ENCODE measurements at regions not wholly inside any gene's neighbourhood (a gene's known extent, or its start where the extent isn't known, plus 50 kb on each side); places are given as distances from the start of the nearest gene placed in this dataset.
A peak's percentile ranks its signal among the peaks of the same experiment; 100 is the strongest.
"Not testable (repeated sequence)": the region's sequence is repeated elsewhere in the genome, so short reads cannot be mapped to it uniquely, and the experiment has no call there.

DNA sequence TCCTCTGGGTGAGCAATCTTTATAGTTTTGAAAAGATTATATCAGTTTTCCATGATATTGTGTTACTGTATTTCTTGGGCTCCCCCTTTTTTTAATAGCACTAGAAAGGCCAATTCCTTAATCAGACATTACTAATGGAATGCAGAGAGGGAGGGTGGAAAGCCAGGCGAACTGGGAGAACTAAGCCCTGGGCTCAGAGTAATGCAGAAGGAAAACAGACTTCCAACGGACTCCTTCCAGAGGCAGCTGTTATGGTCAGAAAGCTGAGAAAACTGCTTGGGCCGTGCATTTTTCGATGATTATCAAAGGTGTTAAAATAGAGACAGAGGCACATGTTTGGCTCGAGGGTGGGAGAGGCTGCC, 206.3 kb downstream of the FOXD2 start:
- no peak for DNase-seq (ENCODE audit: extremely low read depth in 1 of 11, low read depth in 9 of 11, low spot score in 4 of 11)

DNA sequence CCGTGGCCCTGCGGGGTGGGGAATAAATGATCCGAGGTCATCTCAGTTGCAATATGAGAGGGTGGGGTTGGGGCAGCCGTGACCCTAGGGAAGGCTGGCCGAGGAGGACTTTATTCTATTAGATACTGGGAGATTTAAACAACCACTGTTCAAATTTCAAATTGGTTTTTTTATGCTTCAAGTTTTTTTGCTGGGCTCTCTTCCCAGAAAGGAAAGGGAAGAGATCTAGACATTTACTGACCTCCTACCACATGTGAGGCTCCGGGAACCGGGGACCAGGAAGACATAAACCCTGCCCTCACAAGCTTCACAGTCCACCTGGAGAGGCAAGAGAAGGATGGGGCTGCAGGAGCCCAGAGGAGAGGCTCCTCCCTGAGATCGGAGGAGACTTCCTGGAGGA, 207.3 kb downstream of the FOXD2 start:
- DNase-seq (ENCODE audit: extremely low read depth in 1 of 11, low read depth in 9 of 11, low spot score in 4 of 11): no peak

DNA sequence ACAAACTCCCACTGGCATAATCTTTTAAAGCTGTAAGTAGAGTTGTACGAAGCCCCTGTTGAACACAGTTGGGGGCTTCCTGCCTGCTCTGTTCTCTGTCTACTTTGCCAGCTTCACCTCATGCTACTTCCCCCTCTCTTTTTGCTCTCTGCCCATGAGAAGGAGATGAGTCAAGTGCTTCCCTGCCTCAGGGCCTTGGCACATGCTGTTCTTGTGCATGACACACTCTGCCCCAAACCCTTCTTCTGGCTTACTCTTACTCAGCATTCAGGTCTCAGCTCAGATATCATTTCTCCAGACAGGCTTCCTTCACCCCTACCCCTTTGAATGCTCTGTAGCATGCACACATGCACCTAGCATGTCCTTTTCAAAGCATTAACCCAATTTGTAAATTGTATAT, 208.8 kb downstream of the FOXD2 start:
- no peak for DNase-seq (ENCODE audit: extremely low read depth in 1 of 11, low read depth in 9 of 11, low spot score in 4 of 11)

DNA sequence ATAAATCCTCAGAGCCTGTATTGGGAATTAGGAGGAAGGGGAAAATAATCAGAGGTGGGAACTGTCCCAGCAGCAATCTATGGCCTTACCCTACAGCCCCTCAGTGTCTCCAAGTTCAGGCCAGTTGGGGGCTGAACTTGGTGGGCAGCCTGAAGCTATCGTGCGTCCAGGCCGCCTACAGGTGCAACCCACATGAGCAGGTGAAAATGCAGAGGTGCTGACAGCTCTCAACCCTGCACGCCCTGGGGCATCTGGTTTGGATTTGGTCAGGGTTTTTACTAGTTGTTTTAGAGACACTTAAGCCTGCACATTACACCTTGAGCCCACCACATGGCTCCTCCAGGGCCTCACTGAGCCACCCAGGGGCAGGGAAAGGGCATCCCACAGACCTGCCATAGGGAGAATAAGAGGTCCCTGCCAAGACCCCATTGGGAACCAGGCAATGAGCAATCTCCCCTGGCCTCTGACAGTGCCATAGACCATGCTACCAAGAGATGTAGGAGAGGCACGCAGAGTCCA, 209.5 kb downstream of the FOXD2 start:
- no peak for DNase-seq (ENCODE audit: extremely low read depth in 1 of 11, low read depth in 9 of 11, low spot score in 4 of 11)

- peak in 1 of 11 donors; percentile 60 for DNase-seq (ENCODE audit: extremely low read depth in 1 of 11, low read depth in 9 of 11, low spot score in 4 of 11)
These were observed 212.4 kb downstream of the FOXD2 start for GRCh38 chr1:47650205-47650604.

DNA sequence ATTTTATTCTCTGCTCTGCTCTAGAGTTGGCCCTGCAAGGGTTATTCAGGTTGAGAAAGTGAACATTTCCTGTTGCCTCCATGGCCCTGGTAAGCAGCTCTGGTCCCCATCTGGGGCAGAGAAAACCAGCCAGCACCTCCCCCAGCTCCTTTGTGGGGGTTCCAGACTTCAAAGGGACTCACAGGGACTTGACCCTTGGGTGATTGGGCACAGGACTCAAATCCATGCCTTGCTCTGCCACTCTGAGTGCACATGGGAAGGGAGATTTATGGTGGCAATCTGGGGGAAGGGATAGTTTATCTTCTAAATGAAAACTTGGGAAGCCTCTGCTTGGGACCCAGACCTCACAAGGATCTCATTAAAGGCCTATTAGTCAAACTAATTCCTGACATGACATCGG, 212.8 kb downstream of the FOXD2 start:
- no peak for DNase-seq (ENCODE audit: extremely low read depth in 1 of 11, low read depth in 9 of 11, low spot score in 4 of 11)

DNA sequence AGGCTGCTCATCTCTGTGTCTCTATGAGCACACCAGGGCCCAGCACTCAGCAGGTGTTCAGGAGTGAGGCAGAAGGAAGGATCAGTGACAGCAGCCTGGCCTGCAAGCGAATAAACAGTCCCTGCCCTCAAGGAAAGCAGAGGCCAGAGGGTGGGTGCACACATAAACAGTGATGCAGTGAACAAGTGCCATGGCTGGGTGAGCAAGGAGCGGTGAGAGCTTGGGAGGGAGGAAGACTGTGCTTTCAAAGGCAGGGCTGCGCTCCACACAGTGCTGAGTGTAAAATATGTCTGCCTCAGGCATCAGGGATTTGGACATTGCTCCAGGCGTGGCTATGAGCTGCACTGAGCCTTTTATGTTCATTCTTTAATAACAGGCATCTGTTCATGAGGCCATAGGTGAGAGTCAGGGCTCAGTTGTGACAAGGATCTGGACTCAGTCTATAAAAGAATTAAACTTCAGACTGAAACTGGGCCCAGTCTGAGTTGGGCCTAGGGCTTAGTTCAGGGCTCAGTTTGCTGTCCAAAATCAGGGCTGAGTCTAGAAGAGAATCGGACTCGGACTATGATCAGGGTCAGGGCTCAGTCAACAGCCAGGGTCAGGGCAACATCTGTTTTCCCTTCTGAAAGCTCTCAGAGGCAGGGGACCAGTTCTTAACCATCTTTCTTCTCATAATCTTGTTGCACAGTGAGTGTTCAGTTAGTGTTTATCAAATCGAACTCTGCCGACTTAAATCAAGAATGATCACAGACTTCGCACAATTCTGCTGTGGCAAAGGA, 213.7 kb downstream of the FOXD2 start:
- peak in 1 of 11 donors; percentile 38 for DNase-seq (ENCODE audit: extremely low read depth in 1 of 11, low read depth in 9 of 11, low spot score in 4 of 11)

DNA sequence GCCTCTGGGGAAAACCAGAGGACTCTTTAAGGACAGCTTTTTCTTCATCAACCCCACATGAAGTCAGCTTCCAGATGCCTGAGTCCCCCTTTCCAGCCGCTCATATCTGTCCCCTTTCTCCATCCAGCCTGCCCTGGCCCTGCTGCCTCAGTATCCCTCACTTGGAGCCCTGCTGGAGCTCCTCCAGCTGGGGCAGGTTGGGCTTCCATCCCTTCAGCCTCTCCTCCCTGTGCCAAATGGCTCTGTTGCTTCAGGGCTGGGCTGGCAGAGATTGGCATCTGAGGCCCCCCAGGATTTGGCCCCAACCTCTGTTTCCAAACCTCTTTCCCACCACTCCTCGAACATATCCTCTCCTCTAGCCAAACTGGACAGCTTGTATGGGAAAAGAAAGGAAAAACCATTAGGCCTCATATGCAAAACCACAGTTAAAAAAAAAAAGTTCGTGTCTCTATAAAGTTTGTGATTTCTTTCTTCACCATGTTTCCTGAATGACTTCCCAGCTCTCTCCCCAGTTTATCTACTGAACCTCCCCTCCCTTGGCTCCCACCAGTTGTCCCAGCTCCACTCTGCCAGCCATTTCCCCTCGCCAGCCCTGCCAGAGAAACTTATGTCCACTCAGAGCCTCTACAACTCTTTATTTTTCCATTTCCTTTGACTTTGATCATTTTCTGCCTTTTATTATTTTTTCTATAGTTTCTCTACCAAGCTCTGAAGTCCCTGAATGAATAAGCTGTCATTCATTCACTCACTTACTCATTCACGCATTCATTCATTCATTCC, 217.9 kb downstream of the FOXD2 start:
- no peak for DNase-seq (ENCODE audit: extremely low read depth in 1 of 11, low read depth in 9 of 11, low spot score in 4 of 11)

DNA sequence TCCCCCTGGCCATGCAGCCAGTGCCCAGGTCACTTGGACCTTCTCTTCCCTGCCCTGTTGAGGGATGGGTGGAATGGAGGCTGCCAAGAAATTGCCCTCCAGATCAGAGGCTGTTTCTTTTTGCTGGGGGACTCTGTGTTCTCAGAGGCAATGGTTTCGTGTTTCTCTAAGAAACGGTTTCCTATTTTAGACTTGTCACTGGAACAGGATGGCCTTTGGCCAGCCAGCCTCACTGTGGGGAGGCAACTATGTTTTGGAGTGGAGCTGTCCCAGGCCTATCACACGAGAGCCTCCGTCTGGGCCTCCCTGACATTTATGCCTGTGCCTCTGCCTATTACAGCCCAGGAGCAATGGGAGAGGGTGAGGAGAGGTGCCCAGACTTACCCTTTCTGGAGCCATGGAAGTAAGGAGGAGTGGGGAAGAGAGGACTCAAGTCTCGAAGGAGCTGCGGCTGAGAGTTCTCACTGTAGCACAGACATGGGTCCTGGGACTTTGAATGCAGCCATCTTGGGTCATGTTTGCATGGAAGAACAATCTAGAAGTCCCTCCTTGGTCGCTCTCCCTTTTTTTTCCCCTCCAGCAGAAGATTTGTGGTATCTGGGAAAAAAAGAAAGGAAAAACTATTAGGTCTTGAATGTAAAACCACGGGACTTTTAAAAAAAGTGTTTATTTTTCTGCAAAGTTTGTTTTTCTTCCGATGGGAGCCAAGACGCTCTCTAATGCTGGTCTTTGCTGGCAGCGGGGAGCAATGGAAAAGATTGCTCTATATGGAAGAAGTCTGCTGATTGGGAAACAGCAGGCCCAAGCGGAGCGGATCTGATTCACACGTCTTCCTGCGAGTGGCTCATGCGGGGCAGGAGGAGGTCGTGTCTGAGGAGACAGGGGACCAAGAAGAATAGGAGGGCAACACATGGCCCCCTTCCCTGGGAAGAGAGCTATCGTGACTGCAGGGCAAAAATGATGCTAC, 219.2 kb downstream of the FOXD2 start:
- DNase-seq (ENCODE audit: extremely low read depth in 1 of 11, low read depth in 9 of 11, low spot score in 4 of 11): no peak

- no peak for DNase-seq (ENCODE audit: extremely low read depth in 1 of 11, low read depth in 9 of 11, low spot score in 4 of 11)
These were observed 220.5 kb downstream of the FOXD2 start for GRCh38 chr1:47658161-47658920.

DNA sequence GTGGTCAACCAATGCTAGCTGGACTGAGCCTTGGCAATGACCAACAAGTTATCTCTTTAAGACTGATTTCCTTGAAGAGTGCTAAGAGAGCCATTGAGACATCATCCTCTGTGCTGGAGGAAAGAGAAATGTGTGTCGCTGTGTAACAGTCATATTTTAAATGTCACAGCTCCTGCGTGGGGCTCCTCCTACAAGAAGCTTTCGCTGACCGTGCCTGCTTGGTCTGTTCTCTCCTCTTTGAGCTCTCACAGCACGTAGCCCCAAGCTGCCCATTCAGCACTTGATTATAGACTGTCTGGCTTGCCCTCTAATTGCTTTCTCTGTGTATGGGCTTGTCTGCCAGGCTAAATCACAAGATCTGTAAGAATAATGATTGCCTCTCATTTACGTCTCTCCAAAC, 221.3 kb downstream of the FOXD2 start:
- no peak for DNase-seq (ENCODE audit: extremely low read depth in 1 of 11, low read depth in 9 of 11, low spot score in 4 of 11)

- DNase-seq (ENCODE audit: extremely low read depth in 1 of 11, low read depth in 9 of 11, low spot score in 4 of 11): no peak
These were observed 222.8 kb downstream of the FOXD2 start for GRCh38 chr1:47660622-47661021.

GRCh38 chr1:47661040-47661439, 223.2 kb downstream of the FOXD2 start:
- no peak for DNase-seq (ENCODE audit: extremely low read depth in 1 of 11, low read depth in 9 of 11, low spot score in 4 of 11)

DNA sequence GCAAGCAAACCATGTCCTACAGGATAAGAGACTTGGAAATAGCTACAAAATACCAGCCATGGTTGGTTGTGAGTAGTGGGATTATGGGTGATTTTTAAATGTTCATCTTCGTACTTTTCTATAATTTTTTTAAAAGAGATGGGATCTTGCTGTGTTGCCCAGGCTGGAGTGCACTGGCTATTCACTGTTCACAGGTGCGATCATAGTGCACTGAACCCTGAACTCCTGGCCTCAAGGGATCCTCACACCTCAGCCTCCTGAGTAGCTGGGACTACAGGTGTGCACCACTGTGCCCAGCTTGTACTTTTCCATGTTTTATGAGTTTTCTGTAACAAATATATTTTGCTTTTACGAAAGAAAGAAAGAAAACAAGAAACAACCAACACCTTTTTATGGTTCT, 224.2 kb downstream of the FOXD2 start:
- DNase-seq (ENCODE audit: extremely low read depth in 1 of 11, low read depth in 9 of 11, low spot score in 4 of 11): no peak

DNA sequence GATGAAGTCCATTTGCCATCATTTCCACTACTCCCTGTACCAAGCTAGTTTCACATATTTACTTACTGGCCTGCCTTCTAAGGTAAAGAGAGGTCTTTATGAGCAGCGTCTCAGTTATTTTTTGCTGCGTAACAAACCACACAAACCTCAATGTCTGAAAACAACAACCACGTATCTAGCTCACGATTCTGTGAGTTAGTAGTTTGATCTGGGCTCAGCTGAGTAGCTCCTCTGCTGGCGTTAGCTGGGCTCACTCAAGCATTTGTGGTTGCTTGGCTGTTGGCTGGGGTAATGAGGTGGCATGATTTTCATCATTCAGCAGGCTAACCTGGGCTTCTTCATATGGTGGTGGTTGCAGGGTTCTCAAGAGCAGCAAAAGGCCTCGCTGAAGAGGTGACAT, 225.4 kb downstream of the FOXD2 start:
- DNase-seq (ENCODE audit: extremely low read depth in 1 of 11, low read depth in 9 of 11, low spot score in 4 of 11): no peak

GRCh38 chr1:47664356-47664755, 226.5 kb downstream of the FOXD2 start:
- no peak for DNase-seq (ENCODE audit: extremely low read depth in 1 of 11, low read depth in 9 of 11, low spot score in 4 of 11)

DNA sequence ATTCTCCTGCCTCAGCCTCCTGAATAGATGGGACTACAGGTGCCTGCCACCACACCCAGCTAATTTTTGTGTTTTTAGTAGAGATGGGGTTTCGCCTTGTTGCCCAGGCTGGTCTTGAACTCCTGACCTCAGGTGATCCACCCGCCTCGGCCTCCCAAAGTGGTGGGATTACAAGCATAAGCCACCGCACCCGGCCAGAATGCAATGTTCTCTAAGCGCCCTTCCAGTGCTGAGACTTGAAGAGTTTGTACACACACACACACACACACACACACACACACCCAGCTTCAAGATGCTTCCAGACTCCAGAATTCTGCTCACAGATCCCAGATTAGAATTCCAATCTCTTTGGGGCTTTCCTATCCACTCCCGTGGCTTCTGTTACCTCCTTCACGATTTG, 227.1 kb downstream of the FOXD2 start:
- not testable (repeated sequence) for DNase-seq (ENCODE audit: extremely low read depth in 1 of 11, low read depth in 9 of 11, low spot score in 4 of 11)

DNA sequence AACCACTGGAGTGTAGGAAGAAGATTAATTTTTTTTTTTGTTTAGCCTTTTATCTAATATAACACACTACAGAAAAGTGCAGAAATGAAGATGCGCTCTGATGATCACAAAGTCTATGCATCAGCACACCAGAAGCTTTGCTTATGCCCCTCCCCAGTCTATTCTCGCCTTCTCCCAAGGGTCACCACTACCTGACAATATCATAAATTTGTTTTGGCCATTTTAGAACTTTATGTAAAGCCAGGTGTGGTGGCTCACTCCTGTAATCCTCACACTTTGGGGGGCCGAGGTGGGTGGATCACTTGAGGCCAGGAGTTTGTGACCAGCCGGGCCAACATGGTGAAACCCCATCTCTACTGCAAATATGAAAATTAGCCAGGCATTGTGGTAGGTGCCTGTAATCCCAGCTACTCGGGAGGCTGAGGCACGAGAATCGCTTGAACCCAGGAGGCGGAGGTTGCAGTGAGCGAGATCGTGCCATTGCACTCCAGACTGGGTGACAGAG, 231.3 kb downstream of the FOXD2 start:
- DNase-seq (ENCODE audit: extremely low read depth in 1 of 11, low read depth in 9 of 11, low spot score in 4 of 11): no peak
